ENCODE measurements at regions not wholly inside any gene's neighbourhood (a gene's known extent, or its start where the extent isn't known, plus 50 kb on each side); places are given as distances from the start of the nearest gene placed in this dataset.

DNA sequence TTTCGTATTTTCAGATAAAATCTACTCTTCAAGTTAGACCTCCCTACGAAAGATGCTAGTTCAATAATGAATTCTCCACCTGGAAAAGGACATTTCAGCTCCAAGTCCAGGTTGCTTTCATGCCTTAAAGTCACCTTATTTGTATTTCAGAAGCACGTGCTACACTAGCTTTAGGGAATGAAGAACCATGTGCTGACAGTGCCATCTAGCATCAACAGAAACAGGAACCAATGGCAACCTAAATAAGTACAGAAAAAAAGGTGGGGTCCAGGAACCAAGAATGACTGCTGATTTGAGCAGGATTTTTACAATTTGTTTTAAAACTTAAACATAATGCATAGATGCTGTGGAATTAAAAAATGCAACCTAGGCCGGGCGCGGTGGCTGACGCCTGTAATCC is 77.6 kb upstream of the SNRPN start:
- intact Hi-C loops (cut with micrococcal nuclease): no loop called here
- no peak overlapping the region for H3K4me3 Mint-ChIP-seq

DNA sequence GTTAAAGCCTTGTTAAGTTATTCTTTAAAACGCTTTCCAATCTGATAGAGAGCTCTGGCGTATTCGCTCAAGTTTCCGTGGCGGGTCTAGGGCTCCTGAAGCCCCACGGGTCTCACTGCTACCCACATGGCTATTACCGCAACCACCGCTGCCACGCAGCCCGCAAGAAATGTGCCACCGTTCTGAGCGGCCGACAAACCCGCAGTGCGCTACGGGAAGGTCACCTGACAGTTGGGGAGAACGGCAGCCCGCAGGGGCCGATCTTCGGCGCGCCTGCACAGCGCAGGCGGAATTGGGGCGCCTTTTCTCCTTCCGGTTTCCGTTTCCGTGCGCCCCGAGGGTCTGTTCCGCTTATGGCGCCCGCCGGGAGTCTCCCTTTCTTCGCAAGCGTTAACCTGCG is 76.6 kb upstream of the SNRPN start:
- Mint-ChIP-seq H3K27me3 (no peaks in the 10 kb centered on the region), H3K4me3 (peak overlapping the region; percentile 11), H3K4me1 (no peaks in the 10 kb centered on the region), H3K9me3 (ENCODE audit: insufficient read depth) (peaks cover 5% of the 10 kb centered on the region), H3K27ac (no peak overlapping the region)
- Histone ChIP-seq H3K79me2 (ENCODE audit: control insufficient read depth, insufficient read depth, low read length) (no peaks in the 10 kb centered on the region), H2AFZ (ENCODE audit: insufficient read depth, low read depth, low read length, poor library complexity, severe bottlenecking) (peak overlapping the region; percentile 42), H3K36me3 (replicated peaks in 1 of 2; ENCODE audit: control extremely low read depth in 1 of 2, control insufficient read depth in 1 of 2, extremely low read depth in 1 of 2, insufficient read depth in 2 of 2, low read length in 1 of 2) (no peaks in the 10 kb centered on the region), H3K4me3 (ENCODE audit: control extremely low read depth in 1 of 5, extremely low read depth in 1 of 5, insufficient read depth in 1 of 5, low read depth in 2 of 5, low read length in 4 of 5) (peak overlapping the region in 3 of 5 experiments; percentile 15 to 32 (median 27)), H3K9ac (ENCODE audit: low read length) (peak overlapping the region; percentile 16), H3K27ac (ENCODE audit: low read length in 2 of 2) (no peak overlapping the region), H3K27me3 (replicated peaks in 1 of 4; ENCODE audit: control extremely low read depth in 1 of 4, control insufficient read depth in 3 of 4, insufficient read depth in 4 of 4, low read length in 3 of 4) (no peaks in the 10 kb centered on the region), H3K4me1 (ENCODE audit: control insufficient read depth in 2 of 2, insufficient read depth in 2 of 2, low read length in 2 of 2) (no peaks in the 10 kb centered on the region), H3K9me3 (ENCODE audit: control extremely low read depth in 1 of 3, control insufficient read depth in 2 of 3, insufficient read depth in 1 of 3, low read length in 2 of 3) (peaks cover 2 to 19% (median 4%) of the 10 kb centered on the region in 3 donors), H3K4me2 (replicated peaks; ENCODE audit: low read depth, low read length, poor library complexity, severe bottlenecking) (peak overlapping the region; percentile 20), H4K20me1 (ENCODE audit: control insufficient read depth, insufficient read depth, low read length, poor library complexity, severe bottlenecking) (no peaks in the 10 kb centered on the region)
- no peak for TF ChIP-seq EZH2 (IDR thresholded peaks at IDR 0.05; ENCODE audit: borderline replicate concordance, insufficient read depth, low read depth, low read length, poor library complexity, severe bottlenecking)
- TF ChIP-seq, protein P1, sequence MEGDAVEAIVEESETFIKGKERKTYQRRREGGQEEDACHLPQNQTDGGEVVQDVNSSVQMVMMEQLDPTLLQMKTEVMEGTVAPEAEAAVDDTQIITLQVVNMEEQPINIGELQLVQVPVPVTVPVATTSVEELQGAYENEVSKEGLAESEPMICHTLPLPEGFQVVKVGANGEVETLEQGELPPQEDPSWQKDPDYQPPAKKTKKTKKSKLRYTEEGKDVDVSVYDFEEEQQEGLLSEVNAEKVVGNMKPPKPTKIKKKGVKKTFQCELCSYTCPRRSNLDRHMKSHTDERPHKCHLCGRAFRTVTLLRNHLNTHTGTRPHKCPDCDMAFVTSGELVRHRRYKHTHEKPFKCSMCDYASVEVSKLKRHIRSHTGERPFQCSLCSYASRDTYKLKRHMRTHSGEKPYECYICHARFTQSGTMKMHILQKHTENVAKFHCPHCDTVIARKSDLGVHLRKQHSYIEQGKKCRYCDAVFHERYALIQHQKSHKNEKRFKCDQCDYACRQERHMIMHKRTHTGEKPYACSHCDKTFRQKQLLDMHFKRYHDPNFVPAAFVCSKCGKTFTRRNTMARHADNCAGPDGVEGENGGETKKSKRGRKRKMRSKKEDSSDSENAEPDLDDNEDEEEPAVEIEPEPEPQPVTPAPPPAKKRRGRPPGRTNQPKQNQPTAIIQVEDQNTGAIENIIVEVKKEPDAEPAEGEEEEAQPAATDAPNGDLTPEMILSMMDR (IDR thresholded peaks at IDR 0.05): no peak
- CTCF ChIA-PET: no interaction called here
- WGBS (ENCODE audit: insufficient coverage): 40% methylated on average over 35 of the region's 37 CpGs
- POLR2A ChIA-PET: no interaction called here
- DNase-seq (no peak), ATAC-seq (ENCODE audit: low read depth) (no peak)
- intact Hi-C loops (cut with micrococcal nuclease): no loop called here

More for the DNA sequence above, 77.6 kb upstream of the SNRPN start:
- no peaks in the 10 kb centered on the region for H3K36me3 ChIP-seq (replicated peaks in 1 of 2; ENCODE audit: control extremely low read depth in 1 of 2, control insufficient read depth in 1 of 2, extremely low read depth in 1 of 2, insufficient read depth in 2 of 2, low read length in 1 of 2)
- H3K27ac ChIP-seq (ENCODE audit: low read length in 2 of 2): no peak overlapping the region
- no peak overlapping the region for H3K4me2 ChIP-seq (replicated peaks; ENCODE audit: low read depth, low read length, poor library complexity, severe bottlenecking)
- H3K9me3 Mint-ChIP-seq (ENCODE audit: insufficient read depth): peaks cover 5% of the 10 kb centered on the region
- no peaks in the 10 kb centered on the region for H3K27me3 ChIP-seq (replicated peaks in 1 of 4; ENCODE audit: control extremely low read depth in 1 of 4, control insufficient read depth in 3 of 4, insufficient read depth in 4 of 4, low read length in 3 of 4)
- H3K4me3 ChIP-seq (ENCODE audit: control extremely low read depth in 1 of 5, extremely low read depth in 1 of 5, insufficient read depth in 1 of 5, low read depth in 2 of 5, low read length in 4 of 5): no peak overlapping the region
- peak overlapping the region; percentile 42 for H2AFZ ChIP-seq (ENCODE audit: insufficient read depth, low read depth, low read length, poor library complexity, severe bottlenecking)
- H3K9ac ChIP-seq (ENCODE audit: low read length): no peak overlapping the region
- no peak for DNase-seq
- no peaks in the 10 kb centered on the region for H4K20me1 ChIP-seq (ENCODE audit: control insufficient read depth, insufficient read depth, low read length, poor library complexity, severe bottlenecking)
- WGBS (ENCODE audit: insufficient coverage): 97% methylated on average over 5 of the region's 7 CpGs
- H3K27ac Mint-ChIP-seq: no peak overlapping the region
- H3K4me1 ChIP-seq (ENCODE audit: control insufficient read depth in 2 of 2, insufficient read depth in 2 of 2, low read length in 2 of 2): no peaks in the 10 kb centered on the region
- ATAC-seq (ENCODE audit: low read depth): no peak
- TF ChIP-seq, protein P1 (IDR thresholded peaks at IDR 0.05): no peak
- TF ChIP-seq EZH2 (IDR thresholded peaks at IDR 0.05; ENCODE audit: borderline replicate concordance, insufficient read depth, low read depth, low read length, poor library complexity, severe bottlenecking): no peak
- ChIA-PET POLR2A (no interaction called here), CTCF (no interaction called here)
- no peaks in the 10 kb centered on the region for H3K27me3 Mint-ChIP-seq
- no peaks in the 10 kb centered on the region for H3K79me2 ChIP-seq (ENCODE audit: control insufficient read depth, insufficient read depth, low read length)
- peaks cover 2 to 16% (median 4%) of the 10 kb centered on the region in 3 donors for H3K9me3 ChIP-seq (ENCODE audit: control extremely low read depth in 1 of 3, control insufficient read depth in 2 of 3, insufficient read depth in 1 of 3, low read length in 2 of 3)
- no peaks in the 10 kb centered on the region for H3K4me1 Mint-ChIP-seq
